Epithelial cell of esophagus (primary cell): ENCODE measurements at regions not wholly inside any gene's neighbourhood (a gene's known extent, or its start where the extent isn't known, plus 50 kb on each side); places are given as distances from the start of the nearest gene placed in this dataset.

ENCODE experiments used
- DNase-seq: peaks from one replicate; pipeline ENCODE4 v3.0.0; 2010; ENCODE audit warnings: low read depth
- H3K4me3 ChIP-seq: 2 replicates; pipeline ENCODE4 v1.5.1; 2011; ENCODE audit warnings: mild to moderate bottlenecking, low read length, control low read depth
- CTCF ChIP-seq: IDR thresholded peaks from 2 replicates; pipeline ENCODE4 v1.5.1; 2011; ENCODE audit warnings: low read depth, mild to moderate bottlenecking, low read length, control low read depth, inconsistent platforms; ENCODE audit not compliant: insufficient read depth; ENCODE audit errors: missing control alignments

- no peak for TF ChIP-seq CTCF
- H3K4me3 ChIP-seq = no peak overlapping the region
- DNase-seq = no peak
Measured at GRCh38 chrX:39449352-39449751, 648.1 kb downstream of the MID1IP1 start.

- no peak overlapping the region for H3K4me3 ChIP-seq
- TF ChIP-seq CTCF = no peak
Measured at GRCh38 chrX:39450234-39450977, 647.4 kb downstream of the BCOR start.

GRCh38 chrX:39451046-39451445 lies 646.7 kb downstream of the BCOR start:
- no peak overlapping the region for H3K4me3 ChIP-seq
- no peak for DNase-seq
- TF ChIP-seq CTCF = no peak

More at GRCh38 chrX:39450234-39450977, 647.4 kb downstream of the BCOR start:
- no peak for DNase-seq

GRCh38 chrX:39452401-39452800 lies 645.4 kb downstream of the BCOR start:
- TF ChIP-seq CTCF = no peak
- DNase-seq = peak; percentile 0
- no peak overlapping the region for H3K4me3 ChIP-seq

- no peak overlapping the region for H3K4me3 ChIP-seq
- TF ChIP-seq CTCF = no peak
- no peak for DNase-seq
Measured at GRCh38 chrX:39453889-39454621, 643.7 kb downstream of the BCOR start.

GRCh38 chrX:39456894-39457604 lies 640.7 kb downstream of the BCOR start:
- H3K4me3 ChIP-seq = no peak overlapping the region
- TF ChIP-seq CTCF = no peak
- no peak for DNase-seq
